ENCODE measurements at regions not wholly inside any gene's neighbourhood (a gene's known extent, or its start where the extent isn't known, plus 50 kb on each side); places are given as distances from the start of the nearest gene placed in this dataset.

- TF ChIP-seq YY1 (IDR thresholded peaks at IDR 0.05; ENCODE audit: extremely low read depth, insufficient replicate concordance, low read depth, low read length) (no peak), CTCF (IDR thresholded peaks at IDR 0.05 in 2 of 3, conservative IDR thresholded peaks at IDR 0.05 in 1 of 3; ENCODE audit: borderline replicate concordance in 1 of 3, insufficient read depth in 1 of 3, low read depth in 2 of 3, low read length in 2 of 3) (no peak), REST (IDR thresholded peaks at IDR 0.05; ENCODE audit: low read depth) (no peak), EGR1 (IDR thresholded peaks at IDR 0.05; ENCODE audit: low read depth) (no peak), POLR2AphosphoS5 (IDR thresholded peaks at IDR 0.05; ENCODE audit: low read depth, low read length) (no peak), TCF7L2 (IDR thresholded peaks at IDR 0.05; ENCODE audit: borderline replicate concordance, extremely low read depth, insufficient read depth, insufficient read length) (no peak), ELF1 (IDR thresholded peaks at IDR 0.05; ENCODE audit: borderline replicate concordance, low read depth) (no peak)
Measured at GRCh38 chr6:48859562-48860123, 603.4 kb downstream of the MMUT start.
